Muscle layer of duodenum (tissue), 2 donors: ENCODE measurements at regions not wholly inside any gene's neighbourhood (a gene's known extent, or its start where the extent isn't known, plus 50 kb on each side); places are given as distances from the start of the nearest gene placed in this dataset.
"Not testable (repeated sequence)": the region's sequence is repeated elsewhere in the genome, so short reads cannot be mapped to it uniquely, and the experiment has no call there.

Experiments used
- H3K27ac ChIP-seq: one replicate; pipeline ENCODE4 v1.7.0; 2013; ENCODE audit warnings: mild to moderate bottlenecking, low read length
- H3K27me3 ChIP-seq: one replicate; pipeline ENCODE4 v1.7.0; 2013; ENCODE audit warnings: low read depth, mild to moderate bottlenecking, control low read depth, low read length
- H3K36me3 ChIP-seq, 2 donors: one replicate each; pipeline ENCODE4 v1.7.0; 2013; ENCODE audit warnings: low read length in 2 of 2, control low read depth in 1 of 2, mild to moderate bottlenecking in 1 of 2; ENCODE audit not compliant: insufficient read depth in 2 of 2, control insufficient read depth in 1 of 2
- H3K4me1 ChIP-seq, 2 donors: one replicate each; pipeline ENCODE4 v1.7.0; 2013; ENCODE audit warnings: low read length in 2 of 2, mild to moderate bottlenecking in 2 of 2, control low read depth in 1 of 2, moderate library complexity in 1 of 2; ENCODE audit not compliant: insufficient read depth in 2 of 2, control insufficient read depth in 1 of 2
- H3K4me3 ChIP-seq, 2 donors: one replicate each; pipeline ENCODE4 v1.7.0; 2013; ENCODE audit warnings: low read length in 2 of 2, low read depth in 1 of 2, mild to moderate bottlenecking in 1 of 2
- H3K9me3 ChIP-seq, 2 donors: one replicate each; pipeline ENCODE4 v1.7.0; 2013; ENCODE audit warnings: low read length in 2 of 2, control low read depth in 1 of 2, mild to moderate bottlenecking in 1 of 2; ENCODE audit not compliant: control insufficient read depth in 1 of 2
- donor health status: healthy.

DNA sequence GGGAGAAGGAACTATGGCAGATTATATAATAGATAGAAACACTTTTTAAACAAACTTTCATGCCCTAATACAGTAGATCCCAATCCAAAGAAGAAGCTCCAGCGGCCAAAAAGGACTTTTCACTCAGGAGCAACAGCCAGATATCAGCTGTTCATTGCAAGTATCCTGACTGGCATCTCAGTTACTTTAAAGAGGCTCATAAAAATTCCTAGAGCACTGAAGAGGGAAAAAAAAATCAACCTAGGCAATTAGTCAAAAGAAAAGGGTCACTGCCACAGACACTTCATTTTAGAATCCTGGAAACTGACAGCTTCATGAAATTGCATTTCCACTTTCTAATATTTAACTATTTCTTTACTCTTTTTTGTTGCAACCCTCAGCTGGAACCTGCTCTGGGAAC, 170.6 kb upstream of the SOX6 start:
- no peaks in the 10 kb centered on the region for H3K27me3 ChIP-seq
- no peaks in the 10 kb centered on the region for H3K4me1 ChIP-seq
- no peak overlapping the region for H3K4me3 ChIP-seq
- H3K36me3 ChIP-seq: no peaks in the 10 kb centered on the region
- H3K9me3 ChIP-seq: no peaks in the 10 kb centered on the region
- H3K27ac ChIP-seq: no peak overlapping the region

DNA sequence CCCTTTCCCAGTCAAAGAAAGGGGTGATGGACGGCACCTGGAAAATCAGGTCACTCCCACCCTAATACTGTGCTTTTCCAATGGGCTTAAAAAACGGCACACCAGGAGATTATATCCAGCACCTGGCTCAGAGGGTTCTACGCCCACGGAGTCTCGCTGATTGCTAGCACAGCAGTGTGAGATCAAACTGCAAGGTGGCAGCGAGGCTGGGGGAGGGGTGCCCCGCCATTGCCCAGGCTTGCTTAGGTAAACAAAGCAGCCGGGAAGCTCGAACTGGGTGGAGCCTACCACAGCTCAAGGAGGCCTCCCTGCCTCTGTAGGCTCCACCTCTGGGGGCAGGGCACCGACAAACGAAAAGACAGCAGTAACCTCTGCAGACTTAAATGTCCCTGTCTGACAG, 164.4 kb upstream of the SOX6 start:
- H3K27ac ChIP-seq, H3K36me3 ChIP-seq, H3K9me3 ChIP-seq, H3K27me3 ChIP-seq, H3K4me1 ChIP-seq, H3K4me3 ChIP-seq: not testable (repeated sequence)

GRCh38 chr11:16512899-16513241, 156.5 kb upstream of the SOX6 start:
- Histone ChIP-seq H3K36me3 (no peaks in the 10 kb centered on the region), H3K27me3 (no peaks in the 10 kb centered on the region), H3K4me3 (no peak overlapping the region), H3K27ac (no peak overlapping the region), H3K9me3 (no peaks in the 10 kb centered on the region), H3K4me1 (no peaks in the 10 kb centered on the region)

DNA sequence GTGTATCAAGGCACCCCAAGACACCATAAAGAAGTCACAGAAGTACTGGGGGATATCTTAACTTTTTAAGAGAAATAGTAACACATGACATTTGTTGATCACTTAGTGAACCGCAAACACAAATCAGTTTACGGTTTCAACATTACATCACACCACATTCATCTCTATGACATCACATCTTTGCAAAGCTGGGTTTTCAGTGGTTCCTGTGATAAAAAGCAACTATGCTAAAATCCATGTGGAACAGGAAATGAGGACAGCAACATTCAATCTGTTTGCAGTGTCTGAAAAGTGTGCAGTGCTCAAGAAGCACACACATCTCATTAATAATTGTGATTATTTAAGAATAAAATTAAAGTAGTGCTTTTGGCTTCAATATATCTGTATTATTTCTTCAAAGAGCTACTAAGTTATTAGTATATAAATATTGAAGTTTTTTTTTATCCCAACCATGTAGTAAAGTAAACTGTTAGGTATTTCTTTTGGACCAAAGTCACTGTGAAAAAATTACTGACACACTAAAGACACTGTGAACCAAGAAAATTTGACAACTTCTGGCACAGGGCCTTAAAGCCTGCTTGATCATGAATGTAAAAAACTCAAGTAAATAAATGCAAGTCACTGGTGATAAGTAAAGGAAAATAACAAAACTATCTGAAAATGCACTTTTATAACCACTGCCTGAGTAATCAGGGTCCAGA, 156.0 kb upstream of the SOX6 start:
- Histone ChIP-seq H3K4me3 (no peak overlapping the region), H3K27ac (no peak overlapping the region), H3K4me1 (no peaks in the 10 kb centered on the region), H3K9me3 (no peaks in the 10 kb centered on the region), H3K27me3 (no peaks in the 10 kb centered on the region), H3K36me3 (no peaks in the 10 kb centered on the region)

GRCh38 chr11:16511116-16512114, 155.1 kb upstream of the SOX6 start:
- H3K9me3 ChIP-seq: no peaks in the 10 kb centered on the region
- no peaks in the 10 kb centered on the region for H3K4me1 ChIP-seq
- H3K27me3 ChIP-seq: no peaks in the 10 kb centered on the region
- no peaks in the 10 kb centered on the region for H3K36me3 ChIP-seq
- no peak overlapping the region for H3K4me3 ChIP-seq
- no peak overlapping the region for H3K27ac ChIP-seq

DNA sequence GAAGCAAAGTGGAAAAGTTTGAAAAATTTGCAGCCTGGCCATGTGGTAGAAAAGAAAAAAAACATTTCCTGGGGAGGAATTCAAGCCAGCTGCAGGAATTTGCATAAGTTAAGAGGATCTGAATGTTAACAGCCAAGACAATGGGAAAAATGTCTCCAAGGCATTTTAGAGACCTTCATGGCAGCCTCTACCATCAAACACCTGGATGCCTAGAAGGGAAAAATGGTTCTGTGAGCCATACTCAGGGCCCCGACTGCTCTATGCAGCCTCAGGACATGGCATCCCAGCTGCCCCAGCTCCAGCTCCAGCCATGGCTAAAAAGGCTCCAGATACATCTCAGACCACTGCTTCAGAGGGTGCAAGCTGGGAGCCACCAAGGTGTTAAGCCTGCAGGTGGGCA, 149.1 kb upstream of the SOX6 start:
- Histone ChIP-seq H3K4me1 (no peaks in the 10 kb centered on the region), H3K27ac (no peak overlapping the region), H3K4me3 (no peak overlapping the region), H3K9me3 (peaks cover 0 to 15% of the 10 kb centered on the region in 2 donors), H3K36me3 (no peaks in the 10 kb centered on the region), H3K27me3 (no peaks in the 10 kb centered on the region)

GRCh38 chr11:16503891-16504290, 147.5 kb upstream of the SOX6 start:
- not testable (repeated sequence) for H3K4me1 ChIP-seq, H3K4me3 ChIP-seq, H3K27me3 ChIP-seq, H3K27ac ChIP-seq, H3K36me3 ChIP-seq
- H3K9me3 ChIP-seq: peaks cover 0 to 15% of the 10 kb centered on the region in 2 donors

DNA sequence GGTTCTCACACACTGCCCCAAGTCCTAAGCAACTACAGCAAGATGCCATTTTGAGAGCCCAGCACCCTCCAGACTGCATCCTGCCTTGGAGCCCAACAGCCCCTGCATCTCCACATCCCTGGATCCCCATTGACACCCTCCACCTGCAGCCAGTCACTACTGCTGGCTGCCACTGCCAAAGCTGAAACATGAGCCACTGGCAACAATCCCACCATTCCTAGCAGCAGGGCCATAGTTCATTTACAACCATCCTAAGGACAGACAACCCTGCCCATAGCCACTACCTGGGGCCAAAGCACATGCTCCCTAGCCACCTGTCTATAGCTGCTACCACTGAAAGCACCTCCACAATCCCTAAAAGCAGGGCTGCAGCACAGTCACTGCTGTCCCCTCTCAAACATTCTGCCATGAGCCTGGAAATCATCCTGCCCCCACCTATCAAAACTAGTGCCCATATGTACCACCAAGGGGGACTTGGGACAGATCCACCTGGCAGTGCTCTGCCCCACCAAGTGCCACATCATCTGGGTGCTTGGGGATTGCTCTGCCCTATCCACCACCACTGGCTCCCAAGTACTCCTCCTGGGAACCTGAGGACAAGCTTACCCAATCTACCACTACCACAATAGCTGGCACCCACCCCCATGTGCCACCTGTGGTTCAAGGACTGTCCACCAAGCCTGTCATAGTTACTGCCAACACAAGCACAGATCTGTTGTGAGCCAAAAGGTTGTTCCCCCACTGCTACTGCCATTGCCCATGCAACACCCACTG, 138.8 kb upstream of the SOX6 start:
- no peaks in the 10 kb centered on the region for H3K4me1 ChIP-seq
- no peaks in the 10 kb centered on the region for H3K9me3 ChIP-seq
- H3K27ac ChIP-seq: no peak overlapping the region
- H3K27me3 ChIP-seq: no peaks in the 10 kb centered on the region
- no peaks in the 10 kb centered on the region for H3K36me3 ChIP-seq
- no peak overlapping the region for H3K4me3 ChIP-seq

- no peak overlapping the region for H3K4me3 ChIP-seq
- no peaks in the 10 kb centered on the region for H3K36me3 ChIP-seq
- H3K4me1 ChIP-seq: no peaks in the 10 kb centered on the region
- H3K9me3 ChIP-seq: no peaks in the 10 kb centered on the region
- no peak overlapping the region for H3K27ac ChIP-seq
- no peaks in the 10 kb centered on the region for H3K27me3 ChIP-seq
These were observed 128.1 kb upstream of the SOX6 start for GRCh38 chr11:16484434-16484833.

DNA sequence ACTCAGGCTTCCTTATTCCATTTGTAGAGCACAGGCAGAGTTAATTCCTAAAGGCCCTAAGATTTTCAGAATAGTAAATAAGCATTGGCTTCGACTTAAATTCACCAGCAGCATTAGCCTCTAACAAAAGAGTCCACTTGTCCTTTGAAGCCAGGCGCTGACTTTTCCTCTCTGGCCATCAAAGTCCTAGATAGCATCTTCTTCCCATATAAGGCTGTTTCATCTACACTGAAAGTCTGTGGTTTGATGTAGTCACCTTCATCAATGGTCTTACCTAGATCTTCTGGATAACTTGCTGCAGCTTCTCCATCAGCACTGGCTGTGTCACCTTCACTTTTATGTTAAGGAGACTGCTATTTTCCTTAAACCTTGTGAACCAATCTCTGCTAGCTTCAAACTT, 118.3 kb upstream of the SOX6 start:
- no peaks in the 10 kb centered on the region for H3K36me3 ChIP-seq

DNA sequence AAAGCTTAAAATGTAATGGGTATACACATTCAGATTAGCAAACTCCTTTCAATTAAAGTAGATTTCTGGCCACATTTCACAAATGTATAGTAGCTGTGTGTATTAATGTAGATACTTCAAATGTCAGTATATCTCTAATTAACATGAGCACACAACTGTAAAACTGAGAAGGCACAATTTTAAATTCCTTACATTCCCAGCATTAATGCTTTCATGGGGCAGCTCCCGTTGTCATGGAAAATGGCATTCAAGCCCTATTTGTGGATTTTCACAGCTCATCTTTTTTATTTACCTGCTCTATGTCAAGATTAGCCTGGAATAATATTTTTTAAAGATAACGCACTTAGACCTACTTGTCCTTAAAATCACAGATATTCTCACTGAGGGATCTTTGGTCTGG, 113.6 kb upstream of the SOX6 start:
- no peaks in the 10 kb centered on the region for H3K9me3 ChIP-seq
- H3K4me3 ChIP-seq: no peak overlapping the region
- H3K27me3 ChIP-seq: no peaks in the 10 kb centered on the region
- no peaks in the 10 kb centered on the region for H3K4me1 ChIP-seq
- H3K27ac ChIP-seq: no peak overlapping the region
- H3K36me3 ChIP-seq: no peaks in the 10 kb centered on the region

More for the DNA sequence above, 118.3 kb upstream of the SOX6 start:
- Histone ChIP-seq H3K27me3 (no peaks in the 10 kb centered on the region), H3K27ac (no peak overlapping the region), H3K9me3 (no peaks in the 10 kb centered on the region), H3K4me1 (no peaks in the 10 kb centered on the region), H3K4me3 (no peak overlapping the region)
